ENCODE measurements at regions not wholly inside any gene's neighbourhood (a gene's known extent, or its start where the extent isn't known, plus 50 kb on each side); places are given as distances from the start of the nearest gene placed in this dataset.

GRCh38 chr1:198977909-198978308 lies 339.1 kb downstream of the PTPRC start:
- TF ChIP-seq FOXP2 (optimal IDR thresholded peaks at IDR 0.05; ENCODE audit: borderline replicate concordance, extremely low read depth, extremely low read length, insufficient read depth): no peak
- TF ChIP-seq SIN3A (IDR thresholded peaks at IDR 0.05; ENCODE audit: borderline replicate concordance, insufficient read depth, low read length): no peak
- TF ChIP-seq TAF1 (IDR thresholded peaks at IDR 0.05; ENCODE audit: borderline replicate concordance, insufficient read depth, low read length): no peak
- no peak for TF ChIP-seq POLR2AphosphoS5 (IDR thresholded peaks at IDR 0.05; ENCODE audit: low read depth, low read length)
- TF ChIP-seq, protein P1, sequence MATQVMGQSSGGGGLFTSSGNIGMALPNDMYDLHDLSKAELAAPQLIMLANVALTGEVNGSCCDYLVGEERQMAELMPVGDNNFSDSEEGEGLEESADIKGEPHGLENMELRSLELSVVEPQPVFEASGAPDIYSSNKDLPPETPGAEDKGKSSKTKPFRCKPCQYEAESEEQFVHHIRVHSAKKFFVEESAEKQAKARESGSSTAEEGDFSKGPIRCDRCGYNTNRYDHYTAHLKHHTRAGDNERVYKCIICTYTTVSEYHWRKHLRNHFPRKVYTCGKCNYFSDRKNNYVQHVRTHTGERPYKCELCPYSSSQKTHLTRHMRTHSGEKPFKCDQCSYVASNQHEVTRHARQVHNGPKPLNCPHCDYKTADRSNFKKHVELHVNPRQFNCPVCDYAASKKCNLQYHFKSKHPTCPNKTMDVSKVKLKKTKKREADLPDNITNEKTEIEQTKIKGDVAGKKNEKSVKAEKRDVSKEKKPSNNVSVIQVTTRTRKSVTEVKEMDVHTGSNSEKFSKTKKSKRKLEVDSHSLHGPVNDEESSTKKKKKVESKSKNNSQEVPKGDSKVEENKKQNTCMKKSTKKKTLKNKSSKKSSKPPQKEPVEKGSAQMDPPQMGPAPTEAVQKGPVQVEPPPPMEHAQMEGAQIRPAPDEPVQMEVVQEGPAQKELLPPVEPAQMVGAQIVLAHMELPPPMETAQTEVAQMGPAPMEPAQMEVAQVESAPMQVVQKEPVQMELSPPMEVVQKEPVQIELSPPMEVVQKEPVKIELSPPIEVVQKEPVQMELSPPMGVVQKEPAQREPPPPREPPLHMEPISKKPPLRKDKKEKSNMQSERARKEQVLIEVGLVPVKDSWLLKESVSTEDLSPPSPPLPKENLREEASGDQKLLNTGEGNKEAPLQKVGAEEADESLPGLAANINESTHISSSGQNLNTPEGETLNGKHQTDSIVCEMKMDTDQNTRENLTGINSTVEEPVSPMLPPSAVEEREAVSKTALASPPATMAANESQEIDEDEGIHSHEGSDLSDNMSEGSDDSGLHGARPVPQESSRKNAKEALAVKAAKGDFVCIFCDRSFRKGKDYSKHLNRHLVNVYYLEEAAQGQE (IDR thresholded peaks at IDR 0.05; ENCODE audit: insufficient read depth in 1 of 2, low read depth in 2 of 2, low read length in 2 of 2): no peak

DNA sequence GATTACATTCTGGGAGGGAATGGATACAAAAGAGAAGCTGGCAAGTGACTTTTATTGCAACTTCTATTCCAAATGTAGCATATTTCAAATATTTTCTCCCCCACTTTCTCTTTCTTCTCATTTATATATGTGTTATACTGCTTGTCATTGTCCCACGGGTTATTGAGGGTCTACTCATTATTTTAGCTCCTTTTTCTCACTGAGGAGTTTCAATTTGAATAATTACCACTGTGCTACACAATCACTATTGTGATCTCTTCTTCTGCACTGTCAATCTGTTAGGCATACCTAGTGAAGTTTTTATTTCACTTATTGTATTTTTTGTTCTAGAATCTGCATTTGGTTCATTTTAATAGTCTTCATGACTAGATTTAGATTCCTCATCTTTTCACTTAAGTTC lies 339.7 kb downstream of the PTPRC start:
- TF ChIP-seq, protein P1 (IDR thresholded peaks at IDR 0.05; ENCODE audit: insufficient read depth in 1 of 2, low read depth in 2 of 2, low read length in 2 of 2): no peak
- no peak for TF ChIP-seq SIN3A (IDR thresholded peaks at IDR 0.05; ENCODE audit: borderline replicate concordance, insufficient read depth, low read length)
- TF ChIP-seq TAF1 (IDR thresholded peaks at IDR 0.05; ENCODE audit: borderline replicate concordance, insufficient read depth, low read length): no peak
- no peak for TF ChIP-seq FOXP2 (optimal IDR thresholded peaks at IDR 0.05; ENCODE audit: borderline replicate concordance, extremely low read depth, extremely low read length, insufficient read depth)
- TF ChIP-seq POLR2AphosphoS5 (IDR thresholded peaks at IDR 0.05; ENCODE audit: low read depth, low read length): no peak

GRCh38 chr1:198986036-198986435 lies 347.2 kb downstream of the PTPRC start:
- TF ChIP-seq, protein P1 (IDR thresholded peaks at IDR 0.05; ENCODE audit: insufficient read depth in 1 of 2, low read depth in 2 of 2, low read length in 2 of 2): no peak
- TF ChIP-seq SIN3A (IDR thresholded peaks at IDR 0.05; ENCODE audit: borderline replicate concordance, insufficient read depth, low read length) (no peak), FOXP2 (optimal IDR thresholded peaks at IDR 0.05; ENCODE audit: borderline replicate concordance, extremely low read depth, extremely low read length, insufficient read depth) (no peak), POLR2AphosphoS5 (IDR thresholded peaks at IDR 0.05; ENCODE audit: low read depth, low read length) (no peak), TAF1 (IDR thresholded peaks at IDR 0.05; ENCODE audit: borderline replicate concordance, insufficient read depth, low read length) (no peak)

GRCh38 chr1:198986442-198986841 lies 347.6 kb downstream of the PTPRC start:
- no peak for TF ChIP-seq SIN3A (IDR thresholded peaks at IDR 0.05; ENCODE audit: borderline replicate concordance, insufficient read depth, low read length)
- TF ChIP-seq POLR2AphosphoS5 (IDR thresholded peaks at IDR 0.05; ENCODE audit: low read depth, low read length): no peak
- TF ChIP-seq TAF1 (IDR thresholded peaks at IDR 0.05; ENCODE audit: borderline replicate concordance, insufficient read depth, low read length): no peak
- no peak for TF ChIP-seq FOXP2 (optimal IDR thresholded peaks at IDR 0.05; ENCODE audit: borderline replicate concordance, extremely low read depth, extremely low read length, insufficient read depth)
- TF ChIP-seq, protein P1 (IDR thresholded peaks at IDR 0.05; ENCODE audit: insufficient read depth in 1 of 2, low read depth in 2 of 2, low read length in 2 of 2): no peak

- no peak for TF ChIP-seq POLR2AphosphoS5 (IDR thresholded peaks at IDR 0.05; ENCODE audit: low read depth, low read length)
- TF ChIP-seq, protein P1 (IDR thresholded peaks at IDR 0.05; ENCODE audit: insufficient read depth in 1 of 2, low read depth in 2 of 2, low read length in 2 of 2): peak in 1 of 2 experiments; percentile 65; a peak in 1 of 4 replicates
- TF ChIP-seq TAF1 (IDR thresholded peaks at IDR 0.05; ENCODE audit: borderline replicate concordance, insufficient read depth, low read length): no peak
- no peak for TF ChIP-seq SIN3A (IDR thresholded peaks at IDR 0.05; ENCODE audit: borderline replicate concordance, insufficient read depth, low read length)
- TF ChIP-seq FOXP2 (optimal IDR thresholded peaks at IDR 0.05; ENCODE audit: borderline replicate concordance, extremely low read depth, extremely low read length, insufficient read depth): no peak
Measured at GRCh38 chr1:199002661-199003060, 363.8 kb downstream of the PTPRC start.

Measured in PFSK-1 (cell line).